SK-N-SH treated with all-trans-retinoic acid at 6 μM for 48 hours (cell line): ENCODE measurements at regions not wholly inside any gene's neighbourhood (a gene's known extent, or its start where the extent isn't known, plus 50 kb on each side); places are given as distances from the start of the nearest gene placed in this dataset.
"Not testable (repeated sequence)": the region's sequence is repeated elsewhere in the genome, so short reads cannot be mapped to it uniquely, and the experiment has no call there.

Experiments used
- ATAC-seq: fragments of 200-7000 bp; cut with Tn5 transposase; 3 replicates; pipeline ENCODE4 v1.9.1; 2020; ENCODE audit warnings: mild to moderate bottlenecking, moderate library complexity
- BACH2 ChIP-seq: fragments of 250-450 bp; sonication (Bioruptor Pico); IDR thresholded peaks from 2 replicates; pipeline ENCODE4 v1.9.0; 2021; ENCODE audit warnings: mild to moderate bottlenecking, borderline replicate concordance
- CSRNP3 ChIP-seq: fragments of 250-450 bp; sonication (Bioruptor Pico); IDR thresholded peaks from 2 replicates; pipeline ENCODE4 v1.5.1; 2021; ENCODE audit warnings: mild to moderate bottlenecking, moderate library complexity
- ESRRG ChIP-seq: fragments of 250-450 bp; sonication (Bioruptor Pico); IDR thresholded peaks from 2 replicates; pipeline ENCODE4 v1.6.1; 2021; ENCODE audit warnings: mild to moderate bottlenecking
- ISL1 ChIP-seq: fragments of 250-450 bp; sonication (Bioruptor Pico); IDR thresholded peaks from 2 replicates; pipeline ENCODE4 v2.1.2; 2022; ENCODE audit warnings: mild to moderate bottlenecking, moderate library complexity
- OSR1 ChIP-seq: fragments of 250-450 bp; sonication (Bioruptor Pico); IDR thresholded peaks from 2 replicates; pipeline ENCODE4 v1.8.0; 2022; ENCODE audit warnings: moderate library complexity, mild to moderate bottlenecking, inconsistent platforms
- PATZ1 ChIP-seq: fragments of 250-450 bp; sonication (Bioruptor Pico); IDR thresholded peaks from 2 replicates; pipeline ENCODE4 v1.8.0; 2020; ENCODE audit warnings: mild to moderate bottlenecking, moderate library complexity, borderline replicate concordance
- POU6F1 ChIP-seq: fragments of 250-450 bp; sonication (Bioruptor Pico); IDR thresholded peaks from 2 replicates; pipeline ENCODE4 v1.8.0; 2021; ENCODE audit warnings: low read depth, mild to moderate bottlenecking, moderate library complexity, borderline replicate concordance
- PPARA ChIP-seq: fragments of 250-450 bp; sonication (Bioruptor Pico); IDR thresholded peaks from 2 replicates; pipeline ENCODE4 v1.5.0; 2020; ENCODE audit warnings: mild to moderate bottlenecking, borderline replicate concordance
- RARB ChIP-seq: fragments of 250-450 bp; sonication (Bioruptor Pico); IDR thresholded peaks from 2 replicates; pipeline ENCODE4 v1.8.0; 2021; ENCODE audit warnings: mild to moderate bottlenecking, moderate library complexity
- SNAI2 ChIP-seq: fragments of 250-450 bp; sonication (Bioruptor Pico); IDR thresholded peaks from 2 replicates; pipeline ENCODE4 v1.5.0; 2020; ENCODE audit warnings: mild to moderate bottlenecking, moderate library complexity
- TCF4 ChIP-seq: fragments of 250-450 bp; sonication (Bioruptor Pico); IDR thresholded peaks from 2 replicates; pipeline ENCODE4 v1.8.0; 2021; ENCODE audit warnings: mild to moderate bottlenecking, moderate library complexity, borderline replicate concordance
- TOX ChIP-seq: fragments of 250-450 bp; sonication (Bioruptor Pico); IDR thresholded peaks from 2 replicates; pipeline ENCODE4 v1.8.0; 2021; ENCODE audit warnings: mild to moderate bottlenecking, moderate library complexity, borderline replicate concordance
- ZC3H10 ChIP-seq: fragments of 250-450 bp; sonication (Bioruptor Pico); IDR thresholded peaks from 2 replicates; pipeline ENCODE4 v1.5.1; 2021; ENCODE audit warnings: mild to moderate bottlenecking, moderate library complexity
- ZFP3 ChIP-seq: fragments of 250-450 bp; sonication (Bioruptor Pico); IDR thresholded peaks from 2 replicates; pipeline ENCODE4 v1.5.0; 2020; ENCODE audit warnings: mild to moderate bottlenecking, moderate library complexity
- ZFP30 ChIP-seq: fragments of 450-650 bp; formaldehyde crosslinking; IDR thresholded peaks from 2 replicates; pipeline ENCODE4 v1.5.0; 2022; ENCODE audit warnings: mild to moderate bottlenecking, moderate library complexity
- ZNF565 ChIP-seq: fragments of 450-650 bp; formaldehyde crosslinking; conservative IDR thresholded peaks from 2 replicates; pipeline ENCODE4 v1.5.0; 2020; ENCODE audit warnings: low read depth, mild to moderate bottlenecking, moderate library complexity
- ZNF70 ChIP-seq: fragments of 450-650 bp; formaldehyde crosslinking; IDR thresholded peaks from 2 replicates; pipeline ENCODE4 v1.5.0; 2020; ENCODE audit warnings: mild to moderate bottlenecking, moderate library complexity
- ZNF8 ChIP-seq: fragments of 450-650 bp; formaldehyde crosslinking; IDR thresholded peaks from 2 replicates; pipeline ENCODE4 v1.5.0; 2020; ENCODE audit warnings: mild to moderate bottlenecking, moderate library complexity
- TF ChIP-seq, protein P1 (sequence below): fragments of 250-450 bp; sonication (Bioruptor Pico); IDR thresholded peaks from 2 replicates; pipeline ENCODE4 v1.5.1; 2020; ENCODE audit warnings: low read depth, mild to moderate bottlenecking, moderate library complexity
- TF ChIP-seq, protein P2 (sequence below): fragments of 250-450 bp; sonication (Bioruptor Pico); IDR thresholded peaks from 2 replicates; pipeline ENCODE4 v1.5.0; 2020; ENCODE audit warnings: mild to moderate bottlenecking, moderate library complexity

DNA sequence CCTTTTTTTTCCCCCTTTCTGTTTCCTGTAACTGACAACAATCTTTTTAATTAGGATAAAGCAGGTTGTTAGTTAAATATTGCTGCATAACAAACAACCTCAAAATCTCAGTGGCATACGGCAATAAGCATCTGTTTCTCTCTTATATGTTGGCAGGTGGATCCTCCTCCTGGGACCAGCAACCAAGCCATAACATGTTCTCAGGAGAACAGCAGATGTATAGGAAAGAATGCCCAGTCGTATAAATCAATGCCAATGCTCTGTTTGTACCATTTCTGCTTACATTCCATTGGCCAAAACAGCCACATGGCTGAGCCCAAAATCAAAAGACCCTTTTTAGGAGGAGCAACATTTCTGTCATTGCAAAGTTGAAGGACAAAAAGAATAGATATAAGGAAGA, 445.7 kb downstream of the AASDHPPT start:
- no peak for ATAC-seq

DNA sequence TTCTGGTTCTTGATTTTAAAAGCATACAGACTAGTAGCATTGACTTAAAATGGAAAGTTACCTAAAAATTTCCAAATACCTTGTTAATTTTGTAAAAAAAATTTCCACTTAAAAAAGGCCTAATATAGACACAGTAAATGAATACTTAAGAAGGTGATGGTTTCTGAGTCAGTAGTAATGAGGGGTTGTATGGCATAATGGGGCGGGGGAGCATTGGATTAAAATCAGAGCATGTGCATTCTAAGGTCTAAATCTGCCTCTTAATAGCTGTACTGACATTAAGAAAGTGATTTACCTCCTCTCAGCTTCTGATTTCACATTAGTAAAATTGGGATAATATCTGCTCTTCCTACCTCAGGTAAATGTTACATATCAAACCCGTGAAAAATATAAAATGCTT, 446.5 kb downstream of the AASDHPPT start:
- no peak for TF ChIP-seq ZFP30
- no peak for TF ChIP-seq OSR1 (CRISPR knock-in tag)
- no peak for TF ChIP-seq POU6F1
- no peak for TF ChIP-seq PPARA (CRISPR knock-in tag)
- no peak for TF ChIP-seq ZNF565 (CRISPR knock-in tag)
- no peak for TF ChIP-seq TCF4 (CRISPR knock-in tag)
- no peak for TF ChIP-seq CSRNP3 (CRISPR knock-in tag)
- TF ChIP-seq, protein P1, sequence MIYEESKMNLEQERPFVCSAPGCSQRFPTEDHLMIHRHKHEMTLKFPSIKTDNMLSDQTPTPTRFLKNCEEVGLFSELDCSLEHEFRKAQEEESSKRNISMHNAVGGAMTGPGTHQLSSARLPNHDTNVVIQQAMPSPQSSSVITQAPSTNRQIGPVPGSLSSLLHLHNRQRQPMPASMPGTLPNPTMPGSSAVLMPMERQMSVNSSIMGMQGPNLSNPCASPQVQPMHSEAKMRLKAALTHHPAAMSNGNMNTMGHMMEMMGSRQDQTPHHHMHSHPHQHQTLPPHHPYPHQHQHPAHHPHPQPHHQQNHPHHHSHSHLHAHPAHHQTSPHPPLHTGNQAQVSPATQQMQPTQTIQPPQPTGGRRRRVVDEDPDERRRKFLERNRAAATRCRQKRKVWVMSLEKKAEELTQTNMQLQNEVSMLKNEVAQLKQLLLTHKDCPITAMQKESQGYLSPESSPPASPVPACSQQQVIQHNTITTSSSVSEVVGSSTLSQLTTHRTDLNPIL (CRISPR knock-in tag): no peak
- no peak for TF ChIP-seq RARB (CRISPR knock-in tag)
- TF ChIP-seq, all 23 proteins: peak for 0
- ATAC-seq: no peak

More for the DNA sequence above, 445.7 kb downstream of the AASDHPPT start:
- TF ChIP-seq PATZ1 (CRISPR knock-in tag): no peak

DNA sequence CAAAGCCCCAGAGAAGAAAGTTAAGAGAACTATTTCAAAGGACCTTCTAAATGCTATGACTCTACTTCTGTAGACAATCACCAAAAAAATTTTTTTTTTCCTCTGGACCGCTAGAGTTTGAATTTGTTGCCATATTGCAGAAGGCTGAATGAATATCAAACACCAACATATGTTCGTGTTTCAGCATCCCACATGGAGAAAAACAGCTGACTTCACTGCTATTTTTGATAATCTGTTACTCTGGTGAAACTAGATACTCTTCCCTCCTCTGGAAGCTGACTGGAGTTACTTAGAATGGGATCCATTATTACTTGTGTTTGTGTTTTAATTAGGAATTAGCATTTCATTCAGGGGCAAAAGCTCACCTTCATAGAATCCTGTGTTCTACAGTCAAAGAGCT, 447.0 kb downstream of the AASDHPPT start:
- no peak for ATAC-seq
- TF ChIP-seq BACH2 (CRISPR knock-in tag): no peak
- no peak for TF ChIP-seq ZNF565 (CRISPR knock-in tag)
- no peak for TF ChIP-seq PPARA (CRISPR knock-in tag)
- TF ChIP-seq, all 23 proteins: peak for 0

- ATAC-seq: not testable (repeated sequence)
Observed at GRCh38 chr11:106531648-106532047, 454.2 kb downstream of the AASDHPPT start.

DNA sequence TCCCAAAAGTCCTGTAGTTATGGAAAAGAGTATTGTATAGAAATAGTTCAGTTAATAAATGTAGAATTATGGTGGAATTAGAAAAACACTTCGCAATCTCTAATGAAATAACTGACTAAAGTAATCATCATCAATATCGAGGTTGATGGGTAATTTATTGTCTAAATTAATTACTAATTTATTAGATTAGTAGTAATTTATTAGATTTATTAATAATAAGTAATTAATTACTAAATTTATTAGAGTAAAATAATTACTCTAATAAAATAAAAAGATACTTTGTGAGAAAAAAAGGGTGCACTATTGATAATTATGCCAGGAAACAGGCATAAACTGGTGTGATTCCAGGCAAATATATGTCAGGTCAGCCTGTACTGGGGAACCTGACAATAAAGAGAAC, 455.6 kb downstream of the AASDHPPT start:
- no peak for ATAC-seq
- no peak for TF ChIP-seq ZNF565 (CRISPR knock-in tag)
- no peak for TF ChIP-seq TCF4 (CRISPR knock-in tag)

DNA sequence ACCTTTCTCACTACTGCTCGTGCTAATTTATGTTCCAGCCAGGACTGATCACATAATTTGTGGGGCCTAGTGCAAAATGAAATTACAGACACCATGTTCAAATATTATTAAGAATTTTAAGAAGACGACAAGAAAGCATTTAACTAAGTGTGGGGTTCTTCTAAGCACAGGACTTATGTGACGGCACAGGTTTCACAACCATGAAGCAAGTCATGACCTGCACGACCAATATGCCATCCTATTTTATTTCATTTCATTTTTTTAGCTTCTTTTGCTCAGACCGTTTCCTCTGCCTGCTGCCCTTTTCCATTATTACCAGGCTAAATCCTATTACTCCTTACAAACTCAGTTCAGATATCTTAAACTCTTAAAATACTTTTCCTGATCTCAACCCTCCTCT, 462.5 kb downstream of the AASDHPPT start:
- TF ChIP-seq ZC3H10 (CRISPR knock-in tag): no peak
- no peak for TF ChIP-seq OSR1 (CRISPR knock-in tag)
- no peak for TF ChIP-seq ESRRG (CRISPR knock-in tag)
- TF ChIP-seq, protein P2, sequence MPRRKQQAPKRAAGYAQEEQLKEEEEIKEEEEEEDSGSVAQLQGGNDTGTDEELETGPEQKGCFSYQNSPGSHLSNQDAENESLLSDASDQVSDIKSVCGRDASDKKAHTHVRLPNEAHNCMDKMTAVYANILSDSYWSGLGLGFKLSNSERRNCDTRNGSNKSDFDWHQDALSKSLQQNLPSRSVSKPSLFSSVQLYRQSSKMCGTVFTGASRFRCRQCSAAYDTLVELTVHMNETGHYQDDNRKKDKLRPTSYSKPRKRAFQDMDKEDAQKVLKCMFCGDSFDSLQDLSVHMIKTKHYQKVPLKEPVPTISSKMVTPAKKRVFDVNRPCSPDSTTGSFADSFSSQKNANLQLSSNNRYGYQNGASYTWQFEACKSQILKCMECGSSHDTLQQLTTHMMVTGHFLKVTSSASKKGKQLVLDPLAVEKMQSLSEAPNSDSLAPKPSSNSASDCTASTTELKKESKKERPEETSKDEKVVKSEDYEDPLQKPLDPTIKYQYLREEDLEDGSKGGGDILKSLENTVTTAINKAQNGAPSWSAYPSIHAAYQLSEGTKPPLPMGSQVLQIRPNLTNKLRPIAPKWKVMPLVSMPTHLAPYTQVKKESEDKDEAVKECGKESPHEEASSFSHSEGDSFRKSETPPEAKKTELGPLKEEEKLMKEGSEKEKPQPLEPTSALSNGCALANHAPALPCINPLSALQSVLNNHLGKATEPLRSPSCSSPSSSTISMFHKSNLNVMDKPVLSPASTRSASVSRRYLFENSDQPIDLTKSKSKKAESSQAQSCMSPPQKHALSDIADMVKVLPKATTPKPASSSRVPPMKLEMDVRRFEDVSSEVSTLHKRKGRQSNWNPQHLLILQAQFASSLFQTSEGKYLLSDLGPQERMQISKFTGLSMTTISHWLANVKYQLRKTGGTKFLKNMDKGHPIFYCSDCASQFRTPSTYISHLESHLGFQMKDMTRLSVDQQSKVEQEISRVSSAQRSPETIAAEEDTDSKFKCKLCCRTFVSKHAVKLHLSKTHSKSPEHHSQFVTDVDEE (CRISPR knock-in tag): no peak
- TF ChIP-seq ZNF8 (CRISPR knock-in tag): no peak
- no peak for TF ChIP-seq PPARA (CRISPR knock-in tag)
- TF ChIP-seq ZFP30: no peak
- TF ChIP-seq RARB (CRISPR knock-in tag): no peak
- no peak for TF ChIP-seq ISL1
- TF ChIP-seq ZFP3 (CRISPR knock-in tag): no peak
- no peak for TF ChIP-seq TOX
- TF ChIP-seq, protein P1 (CRISPR knock-in tag): no peak
- no peak for TF ChIP-seq ZNF565 (CRISPR knock-in tag)
- TF ChIP-seq TCF4 (CRISPR knock-in tag): no peak
- no peak for TF ChIP-seq POU6F1
- TF ChIP-seq SNAI2 (CRISPR knock-in tag): no peak
- TF ChIP-seq ZNF70 (CRISPR knock-in tag): no peak
- no peak for TF ChIP-seq BACH2 (CRISPR knock-in tag)

More for the DNA sequence above, 462.5 kb downstream of the AASDHPPT start:
- no peak for ATAC-seq
